ENCODE measurements at regions not wholly inside any gene's neighbourhood (a gene's known extent, or its start where the extent isn't known, plus 50 kb on each side); places are given as distances from the start of the nearest gene placed in this dataset.

DNA sequence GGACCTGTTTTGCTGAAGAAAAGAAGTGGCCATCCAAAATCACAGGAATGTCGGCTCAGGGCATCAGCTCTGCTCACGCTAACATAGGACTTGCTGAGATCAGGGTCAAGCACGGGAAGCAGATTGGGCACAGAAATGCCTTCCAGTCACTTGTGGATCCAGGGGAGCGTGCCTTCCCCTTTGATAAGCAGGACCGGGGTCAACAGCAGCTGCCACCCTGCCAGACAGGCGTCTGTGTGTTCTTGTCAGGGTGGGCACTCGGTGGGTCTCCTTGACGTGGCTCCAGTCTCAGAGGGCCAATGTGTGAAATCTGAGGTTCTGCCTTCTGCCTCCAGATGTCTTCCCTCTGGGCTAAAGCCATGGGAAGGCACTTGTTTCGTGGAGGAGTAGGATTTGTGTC lies 313.7 kb upstream of the IRX4 start:
- DNase-seq (ENCODE audit: low read depth, low spot score), result no peak
- in situ Hi-C loops (cut with HindIII; ENCODE audit: low sequenced_read_pairs), result no loop called here
- TF ChIP-seq CTCF (IDR thresholded peaks at IDR 0.05; ENCODE audit: low read depth, low read length), result no peak
- no peak overlapping the region for H3K4me3 ChIP-seq (ENCODE audit: low read depth, low read length)

- no peak for DNase-seq (ENCODE audit: low read depth, low spot score)
- no peak for TF ChIP-seq CTCF (IDR thresholded peaks at IDR 0.05; ENCODE audit: low read depth, low read length)
- in situ Hi-C loops (cut with HindIII; ENCODE audit: low sequenced_read_pairs), result no loop called here
These were observed 312.2 kb upstream of the IRX4 start for GRCh38 chr5:2194949-2195348.

DNA sequence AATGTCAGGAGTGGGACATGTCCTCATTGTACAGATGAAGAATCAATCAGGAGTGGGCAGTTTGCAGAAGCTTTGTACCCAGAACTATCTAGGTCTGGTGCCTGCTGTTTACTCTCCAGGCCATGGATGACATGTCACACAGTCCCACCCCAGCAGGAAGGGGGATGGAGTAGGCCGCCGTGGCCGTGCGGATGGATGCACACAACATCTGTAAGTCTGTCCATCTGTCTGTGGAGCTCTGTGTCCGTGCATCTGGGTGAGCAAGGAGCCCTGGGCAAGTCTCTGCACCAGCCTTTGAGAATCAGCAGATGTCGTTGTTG lies 311.5 kb upstream of the IRX4 start:
- no peak for DNase-seq (ENCODE audit: low read depth, low spot score)
- in situ Hi-C loops (cut with HindIII; ENCODE audit: low sequenced_read_pairs), result no loop called here
- no peak for TF ChIP-seq CTCF (IDR thresholded peaks at IDR 0.05; ENCODE audit: low read depth, low read length)
- no peak overlapping the region for H3K4me3 ChIP-seq (ENCODE audit: low read depth, low read length)

More at GRCh38 chr5:2194949-2195348, 312.2 kb upstream of the IRX4 start:
- H3K4me3 ChIP-seq (ENCODE audit: low read depth, low read length), result no peak overlapping the region

DNA sequence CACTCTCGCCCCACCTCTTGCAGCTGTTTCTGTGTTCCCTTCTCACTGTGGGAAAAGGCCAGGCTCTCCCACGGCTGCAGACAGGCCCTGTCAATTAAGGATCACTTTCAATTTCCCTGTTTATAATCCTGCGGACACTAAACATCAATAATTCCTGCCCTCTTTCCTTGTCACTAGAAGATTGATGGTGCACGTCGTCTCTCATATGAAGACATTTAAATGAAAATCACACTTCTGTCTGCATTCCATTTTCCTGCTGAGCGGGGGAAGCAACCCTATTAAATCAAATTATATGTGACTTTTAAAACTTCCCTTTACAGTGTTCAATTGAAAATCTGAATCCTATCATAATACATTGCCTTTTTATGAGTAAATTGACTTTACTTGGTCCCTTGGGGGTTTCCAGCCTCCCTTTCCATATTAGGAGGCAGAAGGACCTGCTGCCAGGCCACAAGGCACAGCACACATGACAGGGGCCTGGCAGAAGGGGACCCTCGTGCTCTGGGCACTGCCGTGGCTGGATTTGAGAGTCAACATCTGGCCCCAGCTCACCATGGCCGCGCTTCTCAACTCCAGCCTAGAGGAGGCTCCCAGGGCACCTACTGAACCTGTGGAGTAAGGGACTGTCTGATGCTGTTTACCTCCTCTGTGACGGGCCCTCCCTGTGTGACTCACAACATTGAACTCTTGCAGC lies 311.0 kb upstream of the IRX4 start:
- no peak for TF ChIP-seq CTCF (IDR thresholded peaks at IDR 0.05; ENCODE audit: low read depth, low read length)
- no peak overlapping the region for H3K4me3 ChIP-seq (ENCODE audit: low read depth, low read length)
- in situ Hi-C loops (cut with HindIII; ENCODE audit: low sequenced_read_pairs), result no loop called here
- DNase-seq (ENCODE audit: low read depth, low spot score), result no peak

DNA sequence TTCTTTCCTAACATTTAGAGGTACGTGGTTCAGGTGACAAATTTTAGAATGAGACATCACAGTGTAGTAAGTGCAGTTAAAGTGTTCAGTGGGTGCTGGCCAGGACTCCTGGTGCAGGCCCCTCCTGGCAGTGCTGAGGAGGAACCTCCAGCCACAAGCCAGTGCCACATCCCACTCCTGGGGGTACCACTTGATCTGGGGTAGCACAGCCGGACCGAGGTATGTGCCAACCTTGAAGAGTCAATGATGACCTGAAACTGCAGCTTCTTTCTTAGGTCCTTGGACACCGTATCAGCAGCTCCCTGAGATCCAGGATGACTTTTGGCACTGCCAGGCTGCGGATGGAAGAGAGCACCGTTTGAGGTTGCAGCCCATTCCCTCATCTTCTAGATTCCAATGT lies 310.4 kb upstream of the IRX4 start:
- TF ChIP-seq CTCF (IDR thresholded peaks at IDR 0.05; ENCODE audit: low read depth, low read length), result no peak
- in situ Hi-C loops (cut with HindIII; ENCODE audit: low sequenced_read_pairs), result no loop called here
- no peak overlapping the region for H3K4me3 ChIP-seq (ENCODE audit: low read depth, low read length)
- no peak for DNase-seq (ENCODE audit: low read depth, low spot score)

- DNase-seq (ENCODE audit: low read depth, low spot score), result no peak
- in situ Hi-C loops (cut with HindIII; ENCODE audit: low sequenced_read_pairs), result no loop called here
- no peak for TF ChIP-seq CTCF (IDR thresholded peaks at IDR 0.05; ENCODE audit: low read depth, low read length)
- H3K4me3 ChIP-seq (ENCODE audit: low read depth, low read length), result no peak overlapping the region
These were observed 309.8 kb upstream of the IRX4 start for GRCh38 chr5:2192496-2192895.

DNA sequence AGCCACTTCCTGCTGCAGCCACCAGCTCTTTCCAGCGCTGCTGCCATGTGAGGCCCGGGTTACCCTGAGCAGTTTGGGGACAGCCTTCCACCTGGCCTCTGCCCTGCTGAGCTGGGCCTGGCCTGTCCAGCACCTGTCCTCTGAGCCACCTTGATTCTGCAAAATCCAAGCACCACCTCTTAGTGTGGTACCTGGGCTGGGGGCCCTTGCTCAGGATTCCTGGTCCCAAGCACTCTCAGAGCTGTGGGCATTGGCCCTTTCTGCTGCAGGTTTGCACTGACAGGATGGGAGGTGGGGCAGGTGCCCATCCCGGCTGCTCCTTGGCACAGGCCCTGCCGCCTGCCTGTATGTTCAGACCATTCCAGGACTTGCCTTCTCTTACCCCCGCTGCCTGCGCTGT lies 309.2 kb upstream of the IRX4 start:
- in situ Hi-C loops (cut with HindIII; ENCODE audit: low sequenced_read_pairs), result no loop called here
- no peak for DNase-seq (ENCODE audit: low read depth, low spot score)

More for the DNA sequence above, 309.2 kb upstream of the IRX4 start:
- H3K4me3 ChIP-seq (ENCODE audit: low read depth, low read length), result no peak overlapping the region
- no peak for TF ChIP-seq CTCF (IDR thresholded peaks at IDR 0.05; ENCODE audit: low read depth, low read length)

Data from astrocyte of the spinal cord (primary cell).